ENCODE measurements at regions not wholly inside any gene's neighbourhood (a gene's known extent, or its start where the extent isn't known, plus 50 kb on each side); places are given as distances from the start of the nearest gene placed in this dataset.

DNA sequence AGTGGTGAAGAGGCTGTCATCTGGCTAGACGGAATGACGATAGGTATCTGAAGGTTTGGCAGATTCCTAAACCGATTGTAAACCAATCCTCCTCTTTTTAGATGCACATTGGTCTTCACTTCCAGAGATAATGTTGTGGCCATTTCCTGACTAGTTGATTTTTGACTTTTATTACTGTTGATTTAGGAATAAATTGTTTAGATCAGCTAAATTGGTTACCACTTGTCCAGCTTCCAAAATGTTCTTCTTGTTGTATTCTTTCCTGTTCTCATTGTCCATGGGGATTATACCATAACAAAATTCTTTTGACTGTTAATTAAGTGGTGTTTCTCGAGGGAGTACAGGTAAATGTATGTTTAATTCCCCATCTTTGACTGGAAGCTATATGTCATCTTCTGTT, 119.7 kb downstream of the MACROH2A1 start:
- TF ChIP-seq RAD21 (IDR thresholded peaks at IDR 0.05): no peak
- 83% methylated on average over 4 of the region's 4 CpGs for WGBS
- peaks cover 0 to 2% (median 0%) of the 10 kb centered on the region in 4 donors for H3K27me3 ChIP-seq (ENCODE audit: control insufficient read depth in 4 of 4, insufficient read depth in 4 of 4, low read length in 3 of 4)
- no peaks in the 10 kb centered on the region for H3K4me1 ChIP-seq (ENCODE audit: control insufficient read depth in 4 of 4, insufficient read depth in 4 of 4, low read length in 3 of 4)
- no peak overlapping the region for H3K4me3 ChIP-seq (ENCODE audit: low read depth in 1 of 3, low read length in 3 of 3)
- H3K36me3 ChIP-seq (ENCODE audit: control insufficient read depth in 4 of 4, insufficient read depth in 3 of 4, low read depth in 1 of 4, low read length in 3 of 4): no peaks in the 10 kb centered on the region
- DNase-seq (ENCODE audit: low spot score): no peak
- H3K9me3 ChIP-seq (ENCODE audit: control insufficient read depth in 4 of 4, low read length in 3 of 4): no peaks in the 10 kb centered on the region
- no peak overlapping the region for H3K9ac ChIP-seq (ENCODE audit: low read depth in 1 of 2, low read length in 2 of 2)
- H3K27ac ChIP-seq (ENCODE audit: low read depth in 1 of 2, low read length in 2 of 2): no peak overlapping the region

DNA sequence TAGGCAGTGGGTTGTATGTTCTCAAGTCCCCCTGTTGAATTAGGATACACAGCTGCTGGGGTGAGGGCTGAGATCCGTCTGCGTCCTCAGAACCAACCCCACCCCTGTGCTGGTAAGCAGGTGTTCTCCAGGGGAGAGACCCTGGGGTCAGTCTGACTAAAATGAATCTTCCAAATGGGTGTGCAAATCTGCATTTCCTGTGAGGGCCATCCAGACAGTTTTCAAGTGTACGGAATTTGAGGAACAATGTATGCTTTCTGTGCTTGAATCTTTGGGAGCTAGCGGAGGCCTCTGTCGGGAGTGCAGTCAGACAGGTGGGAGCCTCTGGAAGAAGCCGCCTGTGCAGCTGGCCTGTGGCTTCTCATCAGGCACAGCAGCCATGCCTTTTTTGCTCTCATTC, 122.9 kb downstream of the MACROH2A1 start:
- no peak for DNase-seq (ENCODE audit: low spot score)
- Histone ChIP-seq H3K4me3 (ENCODE audit: low read depth in 1 of 3, low read length in 3 of 3) (no peak overlapping the region), H3K27me3 (ENCODE audit: control insufficient read depth in 4 of 4, insufficient read depth in 4 of 4, low read length in 3 of 4) (no peaks in the 10 kb centered on the region), H3K4me1 (ENCODE audit: control insufficient read depth in 4 of 4, insufficient read depth in 4 of 4, low read length in 3 of 4) (no peaks in the 10 kb centered on the region), H3K9me3 (ENCODE audit: control insufficient read depth in 4 of 4, low read length in 3 of 4) (no peaks in the 10 kb centered on the region), H3K27ac (ENCODE audit: low read depth in 1 of 2, low read length in 2 of 2) (no peak overlapping the region), H3K36me3 (ENCODE audit: control insufficient read depth in 4 of 4, insufficient read depth in 3 of 4, low read depth in 1 of 4, low read length in 3 of 4) (no peaks in the 10 kb centered on the region), H3K9ac (ENCODE audit: low read depth in 1 of 2, low read length in 2 of 2) (no peak overlapping the region)
- WGBS: 77% methylated on average over 6 of the region's 6 CpGs
- TF ChIP-seq YY1 (IDR thresholded peaks at IDR 0.05): no peak
- TF ChIP-seq, protein P1, sequence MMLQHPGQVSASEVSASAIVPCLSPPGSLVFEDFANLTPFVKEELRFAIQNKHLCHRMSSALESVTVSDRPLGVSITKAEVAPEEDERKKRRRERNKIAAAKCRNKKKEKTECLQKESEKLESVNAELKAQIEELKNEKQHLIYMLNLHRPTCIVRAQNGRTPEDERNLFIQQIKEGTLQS (IDR thresholded peaks at IDR 0.05): no peak
- no peak for TF ChIP-seq FOXA1 (IDR thresholded peaks at IDR 0.05)
- no peak for TF ChIP-seq HNF4A (conservative IDR thresholded peaks at IDR 0.05)
- TF ChIP-seq JUND (IDR thresholded peaks at IDR 0.05): no peak
- no peak for TF ChIP-seq NR2F2 (IDR thresholded peaks at IDR 0.05)
- TF ChIP-seq FOXA2 (IDR thresholded peaks at IDR 0.05): no peak
- no peak for TF ChIP-seq RXRA (IDR thresholded peaks at IDR 0.05)
- TF ChIP-seq RAD21 (IDR thresholded peaks at IDR 0.05): no peak
- TF ChIP-seq TAF1 (conservative IDR thresholded peaks at IDR 0.05): no peak
- TF ChIP-seq, protein P2, sequence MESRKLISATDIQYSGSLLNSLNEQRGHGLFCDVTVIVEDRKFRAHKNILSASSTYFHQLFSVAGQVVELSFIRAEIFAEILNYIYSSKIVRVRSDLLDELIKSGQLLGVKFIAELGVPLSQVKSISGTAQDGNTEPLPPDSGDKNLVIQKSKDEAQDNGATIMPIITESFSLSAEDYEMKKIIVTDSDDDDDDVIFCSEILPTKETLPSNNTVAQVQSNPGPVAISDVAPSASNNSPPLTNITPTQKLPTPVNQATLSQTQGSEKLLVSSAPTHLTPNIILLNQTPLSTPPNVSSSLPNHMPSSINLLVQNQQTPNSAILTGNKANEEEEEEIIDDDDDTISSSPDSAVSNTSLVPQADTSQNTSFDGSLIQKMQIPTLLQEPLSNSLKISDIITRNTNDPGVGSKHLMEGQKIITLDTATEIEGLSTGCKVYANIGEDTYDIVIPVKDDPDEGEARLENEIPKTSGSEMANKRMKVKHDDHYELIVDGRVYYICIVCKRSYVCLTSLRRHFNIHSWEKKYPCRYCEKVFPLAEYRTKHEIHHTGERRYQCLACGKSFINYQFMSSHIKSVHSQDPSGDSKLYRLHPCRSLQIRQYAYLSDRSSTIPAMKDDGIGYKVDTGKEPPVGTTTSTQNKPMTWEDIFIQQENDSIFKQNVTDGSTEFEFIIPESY (IDR thresholded peaks at IDR 0.05): no peak
- no peak for TF ChIP-seq SP1 (IDR thresholded peaks at IDR 0.05)
- no peak for TF ChIP-seq HNF4G (IDR thresholded peaks at IDR 0.05)
- TF ChIP-seq, protein P3, sequence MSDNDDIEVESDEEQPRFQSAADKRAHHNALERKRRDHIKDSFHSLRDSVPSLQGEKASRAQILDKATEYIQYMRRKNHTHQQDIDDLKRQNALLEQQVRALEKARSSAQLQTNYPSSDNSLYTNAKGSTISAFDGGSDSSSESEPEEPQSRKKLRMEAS (IDR thresholded peaks at IDR 0.05): no peak
- TF ChIP-seq, protein P4, sequence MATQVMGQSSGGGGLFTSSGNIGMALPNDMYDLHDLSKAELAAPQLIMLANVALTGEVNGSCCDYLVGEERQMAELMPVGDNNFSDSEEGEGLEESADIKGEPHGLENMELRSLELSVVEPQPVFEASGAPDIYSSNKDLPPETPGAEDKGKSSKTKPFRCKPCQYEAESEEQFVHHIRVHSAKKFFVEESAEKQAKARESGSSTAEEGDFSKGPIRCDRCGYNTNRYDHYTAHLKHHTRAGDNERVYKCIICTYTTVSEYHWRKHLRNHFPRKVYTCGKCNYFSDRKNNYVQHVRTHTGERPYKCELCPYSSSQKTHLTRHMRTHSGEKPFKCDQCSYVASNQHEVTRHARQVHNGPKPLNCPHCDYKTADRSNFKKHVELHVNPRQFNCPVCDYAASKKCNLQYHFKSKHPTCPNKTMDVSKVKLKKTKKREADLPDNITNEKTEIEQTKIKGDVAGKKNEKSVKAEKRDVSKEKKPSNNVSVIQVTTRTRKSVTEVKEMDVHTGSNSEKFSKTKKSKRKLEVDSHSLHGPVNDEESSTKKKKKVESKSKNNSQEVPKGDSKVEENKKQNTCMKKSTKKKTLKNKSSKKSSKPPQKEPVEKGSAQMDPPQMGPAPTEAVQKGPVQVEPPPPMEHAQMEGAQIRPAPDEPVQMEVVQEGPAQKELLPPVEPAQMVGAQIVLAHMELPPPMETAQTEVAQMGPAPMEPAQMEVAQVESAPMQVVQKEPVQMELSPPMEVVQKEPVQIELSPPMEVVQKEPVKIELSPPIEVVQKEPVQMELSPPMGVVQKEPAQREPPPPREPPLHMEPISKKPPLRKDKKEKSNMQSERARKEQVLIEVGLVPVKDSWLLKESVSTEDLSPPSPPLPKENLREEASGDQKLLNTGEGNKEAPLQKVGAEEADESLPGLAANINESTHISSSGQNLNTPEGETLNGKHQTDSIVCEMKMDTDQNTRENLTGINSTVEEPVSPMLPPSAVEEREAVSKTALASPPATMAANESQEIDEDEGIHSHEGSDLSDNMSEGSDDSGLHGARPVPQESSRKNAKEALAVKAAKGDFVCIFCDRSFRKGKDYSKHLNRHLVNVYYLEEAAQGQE (IDR thresholded peaks at IDR 0.05): no peak
- TF ChIP-seq GABPA (IDR thresholded peaks at IDR 0.05 in 1 of 2, conservative IDR thresholded peaks at IDR 0.05 in 1 of 2): no peak
- TF ChIP-seq EGR1 (IDR thresholded peaks at IDR 0.05; ENCODE audit: low read depth in 2 of 2): no peak
- TF ChIP-seq, protein P5, sequence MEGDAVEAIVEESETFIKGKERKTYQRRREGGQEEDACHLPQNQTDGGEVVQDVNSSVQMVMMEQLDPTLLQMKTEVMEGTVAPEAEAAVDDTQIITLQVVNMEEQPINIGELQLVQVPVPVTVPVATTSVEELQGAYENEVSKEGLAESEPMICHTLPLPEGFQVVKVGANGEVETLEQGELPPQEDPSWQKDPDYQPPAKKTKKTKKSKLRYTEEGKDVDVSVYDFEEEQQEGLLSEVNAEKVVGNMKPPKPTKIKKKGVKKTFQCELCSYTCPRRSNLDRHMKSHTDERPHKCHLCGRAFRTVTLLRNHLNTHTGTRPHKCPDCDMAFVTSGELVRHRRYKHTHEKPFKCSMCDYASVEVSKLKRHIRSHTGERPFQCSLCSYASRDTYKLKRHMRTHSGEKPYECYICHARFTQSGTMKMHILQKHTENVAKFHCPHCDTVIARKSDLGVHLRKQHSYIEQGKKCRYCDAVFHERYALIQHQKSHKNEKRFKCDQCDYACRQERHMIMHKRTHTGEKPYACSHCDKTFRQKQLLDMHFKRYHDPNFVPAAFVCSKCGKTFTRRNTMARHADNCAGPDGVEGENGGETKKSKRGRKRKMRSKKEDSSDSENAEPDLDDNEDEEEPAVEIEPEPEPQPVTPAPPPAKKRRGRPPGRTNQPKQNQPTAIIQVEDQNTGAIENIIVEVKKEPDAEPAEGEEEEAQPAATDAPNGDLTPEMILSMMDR (IDR thresholded peaks at IDR 0.05; ENCODE audit: low read depth, low read length, missing input control): no peak

Measured in liver (tissue), 8 donors.